HG03025 (cell line): ENCODE measurements at regions not wholly inside any gene's neighbourhood (a gene's known extent, or its start where the extent isn't known, plus 50 kb on each side); places are given as distances from the start of the nearest gene placed in this dataset.
"Not testable (repeated sequence)": the region's sequence is repeated elsewhere in the genome, so short reads cannot be mapped to it uniquely, and the experiment has no call there.

Source experiments
- ATAC-seq: cut with Tn5 transposase; IDR thresholded peaks from one replicate; pipeline ENCODE4 v1.9.1; 2021; ENCODE audit warnings: mild to moderate bottlenecking, moderate library complexity; ENCODE audit not compliant: unreplicated experiment, low FRiP score

DNA sequence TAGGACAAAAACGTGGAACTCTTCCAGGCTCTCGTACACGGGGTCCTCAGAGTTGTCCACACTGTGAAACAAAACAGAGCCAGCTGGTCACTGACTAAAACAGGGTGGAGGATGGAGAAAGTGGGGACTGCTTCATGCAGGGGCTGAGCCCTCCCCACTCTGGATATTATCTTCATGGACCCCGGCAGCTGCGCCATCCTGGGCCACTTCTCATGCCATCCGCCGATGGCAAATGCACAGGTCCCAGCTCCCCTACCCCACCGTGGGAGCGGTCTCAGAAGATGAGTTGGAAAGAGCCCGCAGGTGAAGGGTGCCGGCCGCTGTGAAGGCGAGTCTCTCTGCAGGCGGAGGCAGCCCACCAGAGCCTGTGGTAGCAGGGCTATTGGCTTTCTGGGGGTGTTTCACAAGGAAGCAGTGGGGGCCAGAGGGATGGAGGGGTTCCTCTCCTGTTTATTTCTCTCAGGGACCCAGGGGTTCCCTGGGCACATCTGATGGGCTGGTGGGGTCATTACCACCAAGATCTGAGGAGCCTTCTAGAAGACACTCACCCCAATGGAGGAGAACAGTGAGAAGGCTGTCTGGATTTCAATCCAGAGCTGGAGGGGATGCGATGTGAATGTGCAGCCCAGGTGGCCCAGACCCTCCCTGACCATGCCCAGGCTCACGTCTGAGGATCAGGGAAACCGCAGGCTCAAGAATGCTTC lies 177.3 kb downstream of the KLF13 start:
- ATAC-seq, result no peak

DNA sequence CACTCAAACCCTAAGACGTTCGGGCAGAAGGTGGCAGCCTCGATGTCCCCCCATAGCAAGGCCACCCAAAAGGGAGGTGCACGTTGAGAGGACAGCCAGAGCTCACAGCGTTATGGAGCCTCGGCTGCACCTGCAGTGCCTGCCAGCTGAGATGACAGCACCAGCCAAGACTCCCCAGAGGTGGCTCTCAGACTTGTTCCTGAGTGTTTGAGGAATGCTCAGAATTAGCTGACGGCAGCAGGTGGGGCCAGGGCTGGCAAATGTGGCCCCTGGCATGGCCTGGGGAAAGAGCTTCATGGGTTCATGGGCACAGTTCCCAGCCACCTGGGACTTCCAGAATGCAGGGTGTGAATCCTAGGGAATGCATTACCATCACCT lies 177.8 kb downstream of the KLF13 start:
- no peak for ATAC-seq

DNA sequence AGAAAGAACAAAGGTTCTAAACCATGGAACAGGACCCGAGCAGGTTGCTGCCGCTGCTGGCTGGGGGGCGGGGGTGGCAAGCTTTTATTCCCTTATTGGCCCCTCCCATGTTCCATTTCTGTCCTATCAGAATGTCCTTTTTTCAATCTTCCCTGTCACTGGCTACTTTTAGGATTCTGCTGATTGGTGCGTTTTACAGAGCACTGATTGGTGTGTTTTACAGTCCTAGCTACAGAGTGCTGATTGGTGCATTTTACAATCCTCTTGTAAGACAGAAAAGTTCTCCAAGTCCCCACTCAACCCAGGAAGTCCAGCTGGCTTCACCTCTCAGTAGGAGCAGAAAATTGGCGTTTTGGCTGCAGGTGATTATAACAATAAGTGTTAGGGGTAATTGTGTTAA lies 180.9 kb downstream of the KLF13 start:
- not testable (repeated sequence) for ATAC-seq

DNA sequence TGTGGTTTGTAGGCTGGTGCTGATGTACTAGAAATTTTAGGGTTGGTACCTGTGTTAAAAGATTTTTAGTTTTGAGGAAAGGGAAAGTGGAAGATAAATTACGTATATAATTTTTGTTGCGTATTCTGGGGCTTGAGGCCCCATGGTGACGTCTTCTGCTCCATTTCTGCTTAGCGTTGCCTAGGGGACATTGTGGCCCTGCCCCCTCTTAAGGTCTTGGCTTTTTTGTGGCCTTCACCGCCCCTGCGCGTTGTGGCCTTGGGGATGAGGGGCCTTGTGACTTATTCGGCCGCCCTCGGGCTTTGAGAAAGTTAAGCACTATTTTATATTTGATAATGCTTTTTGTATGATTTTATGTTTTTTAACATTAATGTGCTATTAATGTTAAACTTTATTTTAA lies 182.0 kb downstream of the KLF13 start:
- no peak for ATAC-seq

DNA sequence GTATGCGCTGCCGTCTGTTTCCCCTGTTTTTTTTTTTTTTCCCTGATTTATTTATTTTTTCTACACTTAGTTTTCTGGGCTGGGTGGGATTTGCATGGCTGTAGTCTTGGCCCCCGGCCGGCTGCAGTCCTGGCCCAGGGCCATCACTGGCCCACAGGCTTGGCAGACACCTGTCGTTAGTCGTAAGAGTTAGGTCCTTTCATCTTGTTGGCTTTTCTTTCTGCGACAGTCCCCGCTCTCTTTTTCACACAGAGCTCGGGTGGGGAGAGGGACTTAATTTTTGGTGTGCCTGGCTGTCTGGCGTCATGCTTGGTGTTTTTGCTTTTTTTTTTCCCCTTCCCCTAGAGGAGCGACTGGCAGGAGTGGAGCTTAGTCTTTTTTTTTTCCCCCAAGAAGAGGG lies 183.4 kb downstream of the KLF13 start:
- ATAC-seq, result no peak

DNA sequence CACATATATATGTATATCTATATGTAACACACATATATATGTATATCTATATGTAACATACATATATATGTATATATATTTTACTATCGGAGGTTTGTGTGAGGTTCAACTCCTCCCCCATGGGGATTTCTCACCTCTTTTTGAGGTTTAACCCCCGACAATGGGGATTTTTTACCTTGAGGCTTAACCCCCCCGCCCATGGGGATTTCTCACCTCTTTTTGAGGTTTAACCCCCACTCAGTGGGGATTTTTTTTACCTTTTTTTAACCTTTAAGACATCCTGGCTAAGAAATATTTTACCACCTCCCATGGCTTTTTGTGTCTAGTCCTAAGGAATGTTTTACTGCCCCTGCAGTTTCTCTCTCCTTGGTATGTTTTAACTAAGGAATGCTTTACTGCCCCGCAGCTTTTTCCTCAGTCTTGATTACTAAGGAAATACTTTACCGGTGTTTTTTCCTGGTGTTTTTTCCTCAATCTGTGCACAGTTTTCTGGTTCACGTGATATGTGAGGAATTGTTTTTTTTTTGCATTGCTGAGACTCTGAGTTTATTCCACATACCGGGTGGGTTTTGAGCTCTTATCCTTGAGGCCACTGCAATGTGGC lies 185.2 kb downstream of the KLF13 start:
- ATAC-seq, result no peak

DNA sequence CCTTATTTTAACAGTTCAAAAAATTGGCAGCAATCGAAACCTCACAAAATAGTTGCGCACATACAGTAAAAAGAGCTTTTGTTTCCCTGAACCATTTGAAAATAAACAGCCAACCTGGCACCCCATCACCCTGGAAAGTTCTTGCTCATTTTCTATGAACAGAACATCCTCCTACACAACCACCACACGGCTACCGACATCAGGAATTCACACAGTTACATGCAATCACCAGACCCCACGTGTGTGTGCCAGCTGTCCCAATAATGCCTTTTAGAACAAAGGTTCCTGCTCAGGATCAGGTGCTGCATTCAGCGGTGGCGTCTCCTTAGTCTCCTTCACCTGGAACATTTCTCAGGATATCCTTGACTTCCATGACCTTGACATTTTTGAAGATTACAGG lies 186.5 kb downstream of the KLF13 start:
- no peak for ATAC-seq

DNA sequence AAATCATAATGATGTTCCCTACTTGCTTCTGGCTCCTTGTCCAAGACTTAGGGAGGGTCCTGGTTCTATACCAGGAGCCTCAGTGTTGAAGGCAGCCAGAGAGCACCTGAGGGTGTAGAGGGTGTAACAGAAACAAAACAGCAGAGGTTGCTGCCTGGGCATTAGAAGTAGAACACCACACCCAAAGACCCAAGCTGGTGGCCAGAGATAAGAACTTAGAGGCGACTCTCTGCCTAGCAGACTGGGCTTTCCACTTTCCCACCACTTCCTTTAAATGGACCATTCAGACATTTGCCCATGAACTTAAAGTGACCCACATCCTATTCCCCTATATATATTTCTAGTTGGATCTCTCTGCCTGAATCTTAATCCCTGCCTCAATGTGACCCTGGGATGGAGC lies 189.8 kb downstream of the KLF13 start:
- no peak for ATAC-seq

DNA sequence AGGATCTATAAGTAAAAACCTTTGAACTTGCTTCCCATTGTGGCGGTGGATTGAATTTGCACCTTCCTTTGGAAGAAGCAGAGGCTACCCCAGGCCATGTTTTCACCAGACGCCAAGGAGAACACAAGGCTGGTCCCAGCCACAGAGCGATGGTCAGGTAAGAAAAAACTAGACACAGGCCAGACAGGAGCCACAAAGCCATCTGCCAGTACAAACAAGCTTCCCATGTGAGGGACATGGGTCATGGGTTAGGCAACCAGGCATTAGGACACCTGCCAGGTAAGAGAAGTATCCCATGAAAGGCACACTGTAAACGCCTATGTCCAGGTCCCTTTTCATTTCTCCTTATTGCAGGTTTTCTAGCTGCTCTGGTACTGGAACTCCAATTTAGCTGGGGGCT lies 190.2 kb downstream of the KLF13 start:
- ATAC-seq, result no peak

DNA sequence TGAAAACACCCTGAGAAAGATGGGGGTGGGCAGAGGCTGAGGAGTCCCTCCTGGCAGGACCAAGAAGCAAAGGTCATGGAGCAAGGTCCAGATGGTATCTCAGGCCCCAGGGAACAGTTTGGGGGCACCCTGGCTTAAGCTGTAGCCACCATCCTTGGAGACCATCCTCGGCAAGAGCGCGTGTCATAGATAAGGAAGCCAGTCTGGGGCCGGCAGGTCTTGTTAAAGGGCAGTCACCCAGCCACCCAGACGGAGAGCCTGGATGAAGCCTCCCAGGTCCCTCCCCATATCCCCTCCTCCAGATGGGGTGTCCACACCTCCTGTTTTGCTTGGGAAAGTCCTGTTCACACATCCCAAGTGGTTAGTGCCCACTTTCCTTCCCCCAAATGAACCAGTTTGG lies 191.1 kb downstream of the KLF13 start:
- ATAC-seq, result no peak

DNA sequence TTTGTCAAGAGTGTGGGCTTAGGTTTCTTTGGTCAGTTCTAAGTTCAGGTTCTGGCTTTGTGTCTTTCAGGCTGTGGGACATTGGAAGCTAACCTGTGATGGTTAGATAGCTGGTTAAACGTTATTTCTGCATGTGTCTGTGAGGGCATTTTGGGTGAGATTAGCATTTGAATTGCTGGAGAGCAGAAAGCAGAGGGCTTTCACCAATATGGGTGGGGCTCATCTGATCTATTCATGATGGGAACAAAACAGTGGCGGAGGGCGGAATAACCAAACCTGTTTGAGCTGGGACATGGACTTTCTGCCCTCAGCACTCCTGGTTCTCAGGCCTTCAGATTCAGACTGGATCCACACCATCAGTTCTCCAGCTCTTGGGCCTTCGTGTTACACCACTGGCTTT lies 195.4 kb downstream of the KLF13 start:
- ATAC-seq, result no peak

DNA sequence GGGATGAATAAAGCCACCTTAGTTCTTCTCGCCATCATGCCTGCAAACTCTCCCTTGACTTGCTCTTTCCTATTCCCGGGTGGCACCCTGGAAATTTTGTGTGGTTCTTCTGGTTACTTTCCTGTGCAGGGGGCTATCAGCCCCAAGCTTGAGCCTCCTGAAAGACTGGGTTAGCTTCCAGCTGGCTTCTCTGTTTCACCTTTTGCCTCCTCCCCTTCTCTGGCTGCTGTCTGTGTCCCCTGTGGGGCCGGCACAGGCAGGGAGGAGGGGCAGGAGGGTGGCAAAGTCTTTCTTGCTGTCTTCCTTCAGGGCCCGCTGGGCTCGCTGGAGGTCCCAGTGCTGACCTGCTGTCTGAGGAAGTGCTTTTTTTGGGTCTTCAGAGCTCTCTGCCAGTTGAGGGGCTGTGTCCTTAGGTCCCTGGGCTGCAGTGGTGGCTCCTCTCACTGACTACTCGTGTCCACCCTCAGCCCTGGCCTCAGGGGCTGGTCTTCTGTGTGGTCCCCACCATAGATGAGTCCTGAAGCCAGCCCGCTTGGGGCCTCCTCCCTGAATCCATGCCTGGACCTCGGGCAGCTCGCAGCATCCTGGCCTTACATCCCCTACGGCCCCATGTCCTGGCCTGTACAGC lies 196.5 kb downstream of the KLF13 start:
- ATAC-seq, result no peak

DNA sequence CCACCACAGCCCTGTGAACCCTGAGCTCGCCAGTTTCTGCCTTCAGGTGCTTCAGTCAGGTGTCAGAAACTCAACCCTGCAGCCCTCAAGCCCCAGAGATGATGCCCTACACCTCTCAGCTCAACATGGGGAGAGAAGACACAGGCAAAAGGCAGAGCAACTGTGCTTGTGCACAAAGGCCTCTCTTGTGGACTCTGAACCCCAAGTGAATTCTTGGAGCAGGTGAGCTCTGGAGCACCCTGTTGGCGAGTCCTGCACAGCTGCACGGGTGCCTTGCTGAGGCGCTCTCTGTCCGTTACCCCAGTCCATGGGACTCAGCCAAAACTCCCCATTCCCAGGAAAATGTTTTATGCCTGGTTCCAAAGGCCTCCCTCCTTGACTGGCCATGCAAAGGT lies 197.0 kb downstream of the KLF13 start:
- ATAC-seq, result no peak

DNA sequence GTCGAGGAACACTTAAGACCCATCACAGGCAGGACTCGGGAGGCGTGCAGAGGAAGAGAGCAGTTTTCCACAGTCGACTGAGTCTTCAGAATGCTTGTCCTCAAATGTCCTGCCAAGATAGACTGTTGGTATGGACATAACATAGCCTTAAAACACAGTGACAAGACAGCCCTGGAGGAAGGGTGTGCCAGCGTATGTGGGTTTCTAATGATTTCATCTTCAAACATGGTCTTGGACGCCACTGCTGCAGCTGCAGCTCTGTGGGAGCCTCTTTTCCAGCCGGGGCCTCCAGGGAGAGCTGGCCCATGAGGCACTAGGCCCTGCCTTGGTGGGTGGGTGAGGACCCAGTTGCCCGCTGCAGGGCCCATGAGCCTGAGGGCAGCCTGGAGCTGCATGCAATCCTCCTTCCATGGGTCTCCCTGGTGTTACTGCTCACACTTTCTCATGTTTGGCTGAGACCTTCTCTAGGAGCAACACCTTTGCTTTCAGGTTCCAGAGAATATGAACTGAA lies 198.6 kb downstream of the KLF13 start:
- no peak for ATAC-seq

DNA sequence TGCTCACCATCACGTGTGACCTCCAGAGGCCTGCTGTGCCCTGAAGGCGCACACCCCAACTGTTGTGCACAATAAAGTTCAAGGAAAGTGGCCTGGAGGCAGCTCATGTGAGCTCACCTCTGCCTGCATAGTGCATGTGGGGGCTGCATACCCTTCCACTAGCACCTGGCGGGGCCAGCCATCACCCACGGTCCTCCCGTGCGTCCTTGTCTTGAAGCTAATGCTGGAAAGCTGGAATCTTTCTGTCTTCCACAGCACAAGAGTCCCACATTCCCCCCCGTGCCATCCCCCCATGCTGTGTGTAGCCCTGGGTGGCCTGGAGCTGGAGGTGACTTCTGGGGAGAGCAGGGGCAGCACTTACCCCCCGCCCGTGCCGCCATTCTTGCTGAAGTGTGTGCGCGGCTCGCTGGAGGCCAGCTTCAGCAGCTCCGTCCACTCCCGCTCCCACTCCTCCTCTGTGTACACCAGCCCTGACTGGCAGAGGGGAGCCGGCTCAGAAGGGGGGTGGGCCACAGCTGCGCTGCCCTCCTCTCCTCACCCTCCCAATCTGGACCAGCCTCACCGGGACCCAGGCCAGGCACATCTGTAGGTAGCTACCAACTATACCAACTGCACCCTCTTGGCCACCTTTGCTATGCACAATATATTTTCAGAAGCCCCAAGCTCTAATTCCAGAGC lies 199.5 kb downstream of the KLF13 start:
- ATAC-seq, result no peak

DNA sequence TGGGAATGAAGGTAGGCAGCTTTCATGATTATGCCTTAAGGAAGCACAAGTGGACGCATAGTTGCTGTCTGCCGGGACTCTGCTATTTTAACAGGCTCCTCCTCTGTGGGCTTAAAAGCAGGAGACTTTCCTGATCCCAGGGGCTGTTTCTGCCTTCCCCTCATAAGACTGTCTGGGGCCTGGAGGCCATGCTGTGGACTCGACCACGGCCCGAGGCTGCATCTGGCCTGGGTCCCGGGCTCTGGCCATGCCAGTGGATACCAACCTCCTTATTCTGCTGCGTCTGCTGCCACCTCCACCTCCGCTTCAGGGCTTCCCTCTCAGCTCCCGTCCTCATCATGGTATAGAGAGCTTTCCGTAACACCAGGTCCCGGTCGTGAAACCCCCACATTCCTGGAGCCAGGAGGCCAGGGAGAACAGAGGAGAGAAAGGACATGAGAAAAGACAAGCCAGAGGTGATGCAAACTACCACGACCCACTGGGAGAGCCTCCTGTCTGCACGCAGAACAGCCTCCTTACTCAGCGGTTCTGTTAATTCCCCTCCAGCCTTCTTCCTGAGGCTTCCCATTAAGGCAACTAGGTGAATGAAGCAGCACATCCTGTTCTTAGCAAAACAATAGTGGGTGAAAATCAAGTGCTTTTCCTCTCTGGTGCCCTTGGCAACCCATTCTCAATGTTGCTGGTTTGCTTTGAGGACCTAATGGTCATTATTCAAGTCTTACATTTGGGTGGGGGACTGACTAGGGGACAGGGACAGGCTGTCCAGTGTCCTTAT lies 200.5 kb downstream of the KLF13 start:
- ATAC-seq, result no peak

DNA sequence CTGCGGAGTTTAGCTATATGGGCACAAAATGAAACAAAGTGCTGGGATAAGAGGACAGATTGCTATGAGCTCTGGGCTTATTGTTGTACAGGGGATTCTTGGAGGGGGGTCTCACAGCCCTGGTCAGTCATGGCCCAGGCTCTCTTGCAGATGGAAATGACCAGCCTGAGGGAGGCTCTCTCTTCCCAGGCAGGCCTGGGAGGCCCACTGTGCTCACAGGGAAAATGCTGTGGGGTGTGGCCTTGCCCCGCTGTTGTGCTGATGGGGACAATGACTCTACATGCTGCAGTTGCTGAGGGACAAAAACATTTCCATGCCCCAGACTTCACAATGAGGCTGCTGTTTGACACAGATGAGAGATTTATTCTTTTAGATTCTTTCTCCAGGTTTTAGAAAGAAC lies 202.2 kb downstream of the KLF13 start:
- no peak for ATAC-seq

DNA sequence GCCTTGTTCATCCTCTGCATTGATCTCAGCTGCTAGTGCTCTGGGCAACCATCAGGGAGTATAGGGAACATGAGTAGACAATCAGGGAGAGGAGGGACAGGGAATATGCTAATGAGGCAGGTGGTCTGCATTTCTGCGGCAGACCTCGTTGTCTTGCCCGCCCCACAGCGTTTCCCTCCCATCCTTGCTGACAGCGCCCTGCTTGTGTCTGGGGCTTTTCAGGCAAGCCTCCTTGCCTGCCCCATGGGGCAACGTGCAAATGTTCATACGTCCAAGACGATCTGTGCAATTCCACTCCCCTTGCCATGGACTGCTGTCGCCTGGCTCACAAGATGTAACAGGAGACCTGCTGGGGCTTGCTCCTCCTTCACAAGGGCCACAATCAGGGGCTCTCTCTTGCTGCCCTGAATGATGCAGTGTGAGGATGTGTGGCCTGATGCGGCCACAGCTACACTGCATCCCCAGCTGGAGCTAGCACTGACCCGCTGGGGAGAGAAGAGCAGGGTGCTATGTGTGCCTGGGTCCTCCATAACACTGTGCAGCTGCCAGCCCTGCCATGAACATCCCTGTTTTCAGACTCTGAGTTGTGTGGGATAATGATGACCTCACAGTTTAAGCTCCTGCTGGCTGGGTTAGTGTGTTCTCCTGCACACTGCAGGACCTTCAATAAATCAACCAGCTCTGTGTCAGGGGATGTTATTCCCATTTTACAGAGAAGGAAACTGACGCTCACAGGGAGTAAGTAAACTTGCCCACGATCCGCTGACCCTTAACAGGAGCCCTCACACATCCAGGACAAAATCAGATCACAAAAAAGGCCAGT lies 211.3 kb downstream of the KLF13 start:
- ATAC-seq, result no peak

DNA sequence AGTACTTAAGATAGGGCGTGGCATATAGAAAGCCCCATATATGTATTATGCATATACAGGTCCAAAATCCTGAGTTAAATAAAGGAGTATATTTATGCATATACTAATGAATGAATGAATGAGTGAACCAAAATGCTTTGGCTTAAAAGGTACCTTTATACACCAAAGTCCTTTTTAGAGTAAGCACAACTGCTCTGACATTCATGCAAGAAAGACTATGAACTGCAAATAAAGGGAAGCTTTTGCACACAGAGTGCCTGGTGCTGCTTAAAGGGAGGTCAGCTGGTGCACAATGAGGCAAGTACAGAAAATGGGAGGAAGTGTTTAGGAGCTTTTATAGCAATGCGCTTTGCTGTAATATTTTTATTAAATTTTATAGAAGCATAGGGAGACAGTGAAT lies 214.0 kb downstream of the KLF13 start:
- no peak for ATAC-seq

DNA sequence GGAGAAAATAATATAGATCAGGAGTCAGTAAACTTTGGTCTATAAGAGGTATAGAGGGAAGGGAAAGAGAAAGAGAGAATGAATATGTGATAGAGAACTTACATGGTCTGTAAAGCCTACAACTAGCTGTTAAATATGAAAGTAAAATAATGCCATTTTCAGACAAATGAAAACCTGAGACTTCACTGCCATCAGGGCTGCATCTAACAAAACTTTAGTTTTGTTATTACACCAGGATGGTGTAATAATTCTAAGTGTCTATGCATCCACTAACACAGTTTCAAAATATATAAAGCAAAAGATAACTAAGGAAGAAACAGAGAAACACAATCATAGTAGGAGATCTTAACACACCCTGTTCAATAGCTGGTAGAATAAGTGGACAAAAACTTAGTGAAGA lies 217.7 kb downstream of the KLF13 start:
- no peak for ATAC-seq
